Astrocyte of the cerebellum (primary cell): ENCODE measurements at regions not wholly inside any gene's neighbourhood (a gene's known extent, or its start where the extent isn't known, plus 50 kb on each side); places are given as distances from the start of the nearest gene placed in this dataset.
A peak's percentile ranks its signal among the peaks of the same experiment; 100 is the strongest.

Experiments used
- DNase-seq: peaks from one replicate; pipeline ENCODE4 v3.0.0-alpha.2; 2011; ENCODE audit warnings: low read depth
- H3K4me3 ChIP-seq: 2 replicates; pipeline ENCODE4 v1.5.1; 2011; ENCODE audit warnings: mild to moderate bottlenecking, low read depth, low read length, moderate library complexity
- in situ Hi-C: cut with HindIII; loops from 2 replicates; pipeline ENCODE4 v1.10.0; 2017; ENCODE audit warnings: low sequenced_read_pairs
- TF ChIP-seq, protein P1 (sequence below): IDR thresholded peaks from 2 replicates; pipeline ENCODE4 v1.5.1; 2012; ENCODE audit warnings: low read length, low read depth, moderate library complexity, mild to moderate bottlenecking; ENCODE audit errors: missing control alignments

DNA sequence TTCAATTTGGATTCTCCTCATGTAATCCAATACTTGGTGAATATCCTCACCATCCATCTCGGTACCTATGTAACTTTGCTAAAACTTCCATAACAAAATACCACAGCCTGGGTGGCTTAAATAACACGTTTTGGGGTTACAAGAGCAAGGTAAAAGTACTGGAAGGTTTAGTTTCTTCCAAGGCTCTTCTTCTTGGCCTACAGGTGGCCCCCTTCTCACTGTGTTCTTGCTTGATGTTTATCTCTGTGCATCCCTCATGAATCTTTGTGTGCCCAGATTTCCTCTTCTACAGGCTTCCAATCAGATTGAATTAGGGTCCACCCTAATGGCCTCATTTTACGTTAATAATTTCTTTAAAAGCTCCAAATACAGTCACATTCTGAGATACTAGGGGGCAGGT is 163.3 kb upstream of the HCRTR2 start:
- no peak for DNase-seq
- in situ Hi-C loops, result no loop called here
- TF ChIP-seq, protein P1, sequence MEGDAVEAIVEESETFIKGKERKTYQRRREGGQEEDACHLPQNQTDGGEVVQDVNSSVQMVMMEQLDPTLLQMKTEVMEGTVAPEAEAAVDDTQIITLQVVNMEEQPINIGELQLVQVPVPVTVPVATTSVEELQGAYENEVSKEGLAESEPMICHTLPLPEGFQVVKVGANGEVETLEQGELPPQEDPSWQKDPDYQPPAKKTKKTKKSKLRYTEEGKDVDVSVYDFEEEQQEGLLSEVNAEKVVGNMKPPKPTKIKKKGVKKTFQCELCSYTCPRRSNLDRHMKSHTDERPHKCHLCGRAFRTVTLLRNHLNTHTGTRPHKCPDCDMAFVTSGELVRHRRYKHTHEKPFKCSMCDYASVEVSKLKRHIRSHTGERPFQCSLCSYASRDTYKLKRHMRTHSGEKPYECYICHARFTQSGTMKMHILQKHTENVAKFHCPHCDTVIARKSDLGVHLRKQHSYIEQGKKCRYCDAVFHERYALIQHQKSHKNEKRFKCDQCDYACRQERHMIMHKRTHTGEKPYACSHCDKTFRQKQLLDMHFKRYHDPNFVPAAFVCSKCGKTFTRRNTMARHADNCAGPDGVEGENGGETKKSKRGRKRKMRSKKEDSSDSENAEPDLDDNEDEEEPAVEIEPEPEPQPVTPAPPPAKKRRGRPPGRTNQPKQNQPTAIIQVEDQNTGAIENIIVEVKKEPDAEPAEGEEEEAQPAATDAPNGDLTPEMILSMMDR, result no peak
- H3K4me3 ChIP-seq, result no peak overlapping the region

DNA sequence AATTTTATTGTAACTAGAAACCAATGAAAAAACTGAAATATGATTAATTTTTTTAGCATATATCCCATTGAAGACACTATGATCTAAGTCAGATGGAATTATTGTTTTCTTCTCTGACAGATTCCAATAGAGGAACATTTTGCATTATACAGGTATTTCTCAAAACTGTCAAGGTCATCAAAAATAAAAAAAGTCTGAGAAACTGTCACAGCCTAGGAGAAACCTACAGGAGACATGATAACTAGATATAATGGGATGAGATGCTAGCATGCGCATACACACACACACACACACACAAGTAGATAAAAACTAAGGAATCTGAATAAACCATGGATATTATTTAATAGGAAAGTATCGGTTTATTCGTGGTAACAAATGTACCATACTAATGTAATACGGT is 161.9 kb upstream of the HCRTR2 start:
- DNase-seq, result no peak
- in situ Hi-C loops, result no loop called here
- H3K4me3 ChIP-seq, result no peak overlapping the region
- TF ChIP-seq, protein P1, result no peak

DNA sequence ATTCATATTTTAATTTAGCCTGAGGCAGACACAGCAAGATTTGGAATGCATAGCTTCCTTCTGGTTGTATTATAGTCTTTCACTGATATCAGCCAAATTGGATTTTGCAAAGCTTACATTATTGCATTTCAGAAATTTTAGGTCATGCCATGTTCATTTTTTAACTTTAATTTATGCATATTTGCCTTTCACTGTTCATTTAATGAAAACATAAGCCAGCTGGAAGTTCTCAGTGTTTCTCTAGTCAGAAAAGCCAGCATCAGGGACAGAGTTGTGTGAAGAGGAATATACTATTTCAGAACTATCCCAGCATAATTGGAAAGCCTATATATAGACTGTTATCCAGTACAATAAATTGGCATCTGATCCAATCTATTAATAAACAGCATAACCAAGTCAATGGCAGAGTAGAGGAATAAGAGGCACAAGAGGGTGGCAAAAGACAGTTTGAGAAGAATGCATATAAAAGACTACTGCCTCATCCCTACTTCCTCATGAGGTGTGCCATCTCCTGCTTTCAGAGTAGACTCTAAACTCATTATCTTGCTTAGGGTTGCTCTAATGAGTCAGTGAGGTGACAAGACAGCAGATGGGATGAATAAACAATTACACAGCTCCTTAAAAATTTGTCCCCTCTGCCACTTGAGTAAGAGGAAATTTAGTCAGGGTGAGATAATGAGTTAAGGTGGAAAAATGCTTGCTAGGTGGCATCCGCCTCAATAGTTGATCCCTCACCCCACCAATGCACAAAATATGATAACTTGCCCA is 159.8 kb upstream of the HCRTR2 start:
- no peak overlapping the region for H3K4me3 ChIP-seq
- TF ChIP-seq, protein P1, result no peak
- peak; percentile 16 for DNase-seq
- in situ Hi-C loops, result no loop called here

DNA sequence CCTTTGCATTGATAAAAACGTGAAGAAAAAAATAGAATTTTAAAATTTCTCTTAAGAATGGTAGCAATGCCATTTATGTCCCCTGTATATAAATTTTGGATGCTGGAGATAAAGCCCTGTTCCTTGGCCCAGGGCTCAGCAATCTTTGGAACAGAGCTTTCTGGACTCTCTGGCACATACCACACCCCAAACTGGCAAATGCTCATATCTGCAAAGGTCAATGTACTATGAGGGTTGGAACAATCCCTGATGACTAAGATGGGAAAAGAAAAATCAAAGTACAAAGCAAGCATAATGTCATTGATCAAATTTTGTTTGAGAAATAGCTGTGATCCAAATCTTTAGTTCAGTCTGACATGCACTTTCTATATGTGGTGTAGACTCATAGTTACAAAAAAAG is 158.1 kb upstream of the HCRTR2 start:
- TF ChIP-seq, protein P1, result no peak
- no peak overlapping the region for H3K4me3 ChIP-seq
- in situ Hi-C loops, result no loop called here
- no peak for DNase-seq

DNA sequence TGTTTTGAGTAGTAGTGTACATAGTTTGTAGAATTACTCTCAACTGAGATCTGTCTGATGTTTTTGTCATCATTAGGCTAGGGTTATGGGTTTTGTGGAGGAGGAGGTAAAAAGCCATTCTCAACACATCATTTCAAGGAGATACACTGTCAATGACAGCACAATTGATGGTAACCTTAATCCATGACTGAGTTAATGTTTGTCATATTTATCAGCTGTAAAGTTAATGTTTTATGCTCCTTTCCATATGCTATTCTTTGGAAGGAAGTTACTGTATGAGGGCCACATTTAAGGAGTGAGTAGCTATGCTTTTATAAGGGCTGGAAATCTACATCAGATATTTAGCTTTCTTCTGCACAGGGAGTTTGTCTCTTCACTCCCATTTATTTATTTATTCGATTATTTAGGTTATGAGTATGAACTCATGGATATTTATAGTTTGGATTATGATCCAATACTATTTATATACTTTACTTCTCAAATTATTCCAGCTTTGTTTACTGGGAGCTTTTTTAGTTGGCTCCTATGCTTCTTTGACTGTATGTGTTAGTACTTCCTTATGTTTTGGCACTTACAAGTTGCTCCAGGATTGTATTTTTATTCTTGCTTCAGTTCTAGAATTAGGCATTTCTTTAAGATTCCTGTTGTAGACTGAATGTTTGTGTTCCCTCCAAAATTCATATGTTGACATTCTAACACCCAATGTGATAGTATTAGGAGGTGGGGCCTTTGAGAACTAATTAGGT is 156.6 kb upstream of the HCRTR2 start:
- DNase-seq, result no peak
- TF ChIP-seq, protein P1, result no peak
- in situ Hi-C loops, result no loop called here

DNA sequence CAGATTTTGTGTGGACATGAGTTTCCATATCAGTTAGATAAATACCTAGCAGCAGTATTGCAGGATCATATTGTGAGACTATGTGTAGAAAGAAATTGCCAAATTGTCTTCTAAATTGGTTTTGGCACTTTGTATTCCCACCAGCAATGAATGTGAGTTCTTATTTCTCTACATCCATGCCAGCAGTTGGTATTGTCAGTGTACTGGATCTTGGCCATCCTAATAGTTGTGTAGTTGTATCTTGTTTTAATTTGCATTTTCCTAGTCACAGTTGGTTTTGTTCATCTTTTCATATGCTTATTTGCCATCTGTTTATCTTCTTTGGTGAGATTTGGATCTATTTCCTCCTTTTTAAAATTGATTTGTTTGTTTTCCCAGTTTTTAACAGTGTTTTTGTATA is 154.7 kb upstream of the HCRTR2 start:
- no peak overlapping the region for H3K4me3 ChIP-seq
- in situ Hi-C loops, result no loop called here
- TF ChIP-seq, protein P1, result no peak

More for the DNA sequence above, 156.6 kb upstream of the HCRTR2 start:
- H3K4me3 ChIP-seq, result no peak overlapping the region

More for the DNA sequence above, 154.7 kb upstream of the HCRTR2 start:
- no peak for DNase-seq
